HUES6 (cell line): ENCODE measurements at regions not wholly inside any gene's neighbourhood (a gene's known extent, or its start where the extent isn't known, plus 50 kb on each side); places are given as distances from the start of the nearest gene placed in this dataset.

Experiments
- H3K27ac ChIP-seq: 2 replicates; pipeline ENCODE4 v1.7.0; 2013; ENCODE audit warnings: low read depth, mild to moderate bottlenecking, low read length, inconsistent platforms
- H3K27me3 ChIP-seq: 2 replicates; pipeline ENCODE4 v1.6.1; 2013; ENCODE audit warnings: low read length; ENCODE audit not compliant: control insufficient read depth, insufficient read depth
- H3K36me3 ChIP-seq: 2 replicates; pipeline ENCODE4 v1.6.1; 2013; ENCODE audit warnings: low read length; ENCODE audit not compliant: control insufficient read depth, insufficient read depth
- H3K4me1 ChIP-seq: 2 replicates; pipeline ENCODE4 v1.6.1; 2013; ENCODE audit warnings: low read length; ENCODE audit not compliant: control insufficient read depth, insufficient read depth
- H3K4me3 ChIP-seq: 2 replicates; pipeline ENCODE4 v1.5.1; 2013; ENCODE audit warnings: low read depth, low read length
- H3K9ac ChIP-seq: one replicate; pipeline ENCODE4 v1.6.1; 2013; ENCODE audit warnings: mild to moderate bottlenecking, low read length
- H3K9me3 ChIP-seq: 2 replicates; pipeline ENCODE4 v1.6.1; 2013; ENCODE audit warnings: low read depth, low read length; ENCODE audit not compliant: control insufficient read depth, insufficient read depth

GRCh38 chr6:117194978-117195377 is 70.4 kb upstream of the VGLL2 start:
- H3K27me3 ChIP-seq: no peaks in the 10 kb centered on the region
- H3K27ac ChIP-seq: no peak overlapping the region
- no peaks in the 10 kb centered on the region for H3K9me3 ChIP-seq
- peaks cover 17% of the 10 kb centered on the region; the same call in 1 of the 2 replicates for H3K4me1 ChIP-seq
- no peak overlapping the region for H3K4me3 ChIP-seq
- no peak overlapping the region for H3K9ac ChIP-seq
- H3K36me3 ChIP-seq: no peaks in the 10 kb centered on the region

- no peaks in the 10 kb centered on the region for H3K27me3 ChIP-seq
Observed at GRCh38 chr6:117195728-117196127, 69.6 kb upstream of the VGLL2 start.

GRCh38 chr6:117200067-117200466 is 65.3 kb upstream of the VGLL2 start:
- Histone ChIP-seq H3K4me3 (no peak overlapping the region), H3K9ac (no peak overlapping the region), H3K4me1 (peaks cover 16% of the 10 kb centered on the region; the same call in 1 of the 2 replicates), H3K9me3 (no peaks in the 10 kb centered on the region), H3K27ac (no peak overlapping the region), H3K36me3 (no peaks in the 10 kb centered on the region), H3K27me3 (no peaks in the 10 kb centered on the region)

More at GRCh38 chr6:117195728-117196127, 69.6 kb upstream of the VGLL2 start:
- H3K9ac ChIP-seq: no peak overlapping the region
- peaks cover 17% of the 10 kb centered on the region; the same call in 1 of the 2 replicates for H3K4me1 ChIP-seq
- H3K9me3 ChIP-seq: no peaks in the 10 kb centered on the region
- no peak overlapping the region for H3K27ac ChIP-seq
- no peak overlapping the region for H3K4me3 ChIP-seq
- no peaks in the 10 kb centered on the region for H3K36me3 ChIP-seq

GRCh38 chr6:117204903-117205302 is 60.5 kb upstream of the VGLL2 start:
- Histone ChIP-seq H3K4me1 (no peaks in the 10 kb centered on the region), H3K36me3 (no peaks in the 10 kb centered on the region), H3K4me3 (no peak overlapping the region), H3K27me3 (no peaks in the 10 kb centered on the region), H3K9ac (no peak overlapping the region), H3K9me3 (no peaks in the 10 kb centered on the region), H3K27ac (no peak overlapping the region)

GRCh38 chr6:117205876-117206275 is 59.5 kb upstream of the VGLL2 start:
- H3K4me3 ChIP-seq: no peak overlapping the region

GRCh38 chr6:117206522-117206921 is 58.8 kb upstream of the VGLL2 start:
- Histone ChIP-seq H3K4me1 (no peaks in the 10 kb centered on the region), H3K27me3 (no peaks in the 10 kb centered on the region), H3K4me3 (no peak overlapping the region), H3K9ac (no peak overlapping the region), H3K9me3 (no peaks in the 10 kb centered on the region), H3K27ac (no peak overlapping the region), H3K36me3 (no peaks in the 10 kb centered on the region)

More at GRCh38 chr6:117205876-117206275, 59.5 kb upstream of the VGLL2 start:
- Histone ChIP-seq H3K9ac (no peak overlapping the region), H3K36me3 (no peaks in the 10 kb centered on the region), H3K9me3 (no peaks in the 10 kb centered on the region), H3K27ac (no peak overlapping the region), H3K27me3 (no peaks in the 10 kb centered on the region), H3K4me1 (no peaks in the 10 kb centered on the region)

- Histone ChIP-seq H3K9ac (no peak overlapping the region), H3K27me3 (no peaks in the 10 kb centered on the region), H3K4me3 (no peak overlapping the region), H3K4me1 (no peaks in the 10 kb centered on the region), H3K36me3 (no peaks in the 10 kb centered on the region), H3K9me3 (no peaks in the 10 kb centered on the region), H3K27ac (no peak overlapping the region)
Observed at GRCh38 chr6:117206944-117207687, 58.2 kb upstream of the VGLL2 start.

GRCh38 chr6:117210279-117210678 is 55.1 kb upstream of the VGLL2 start:
- Histone ChIP-seq H3K27me3 (no peaks in the 10 kb centered on the region), H3K27ac (no peak overlapping the region), H3K9ac (no peak overlapping the region), H3K4me3 (no peak overlapping the region), H3K36me3 (no peaks in the 10 kb centered on the region), H3K9me3 (0 out of 2 replicates have a peak, but pooled peaks cover 2% of the 10 kb centered on the region), H3K4me1 (no peaks in the 10 kb centered on the region)

- no peaks in the 10 kb centered on the region for H3K4me1 ChIP-seq
- H3K27me3 ChIP-seq: no peaks in the 10 kb centered on the region
- no peak overlapping the region for H3K9ac ChIP-seq
- no peak overlapping the region for H3K27ac ChIP-seq
- no peak overlapping the region for H3K4me3 ChIP-seq
- H3K36me3 ChIP-seq: no peaks in the 10 kb centered on the region
- 0 out of 2 replicates have a peak, but pooled peaks cover 2% of the 10 kb centered on the region for H3K9me3 ChIP-seq
Observed at GRCh38 chr6:117215353-117216090, 49.8 kb upstream of the VGLL2 start.
